ENCODE measurements at regions not wholly inside any gene's neighbourhood (a gene's known extent, or its start where the extent isn't known, plus 50 kb on each side); places are given as distances from the start of the nearest gene placed in this dataset.

DNA sequence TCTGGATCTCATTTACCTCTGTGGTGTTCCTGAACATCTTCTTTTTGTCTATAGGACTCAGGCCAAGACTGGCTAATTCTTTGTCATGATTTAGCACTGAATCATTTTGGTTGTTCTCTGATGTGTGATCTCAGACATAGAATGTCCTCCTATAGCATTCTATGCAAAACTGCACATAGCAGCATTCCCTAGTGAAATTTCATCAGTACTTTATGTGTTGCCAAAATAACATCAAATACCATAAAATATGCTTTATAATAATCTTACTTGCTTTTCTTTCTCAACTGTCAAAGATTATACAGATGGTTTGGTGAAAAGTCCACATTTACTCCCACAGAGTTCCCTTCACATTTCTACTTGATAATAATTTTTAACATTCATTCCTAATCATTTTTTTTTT, 115.7 kb upstream of the MPDZ start:
- Histone ChIP-seq H3K4me1 (ENCODE audit: insufficient read depth) (no peaks in the 10 kb centered on the region), H3K36me3 (ENCODE audit: insufficient read depth) (no peaks in the 10 kb centered on the region), H3K4me3 (ENCODE audit: low read depth, low read length) (no peak overlapping the region), H3K27ac (ENCODE audit: low read depth) (no peak overlapping the region)
- DNase-seq (ENCODE audit: extremely low spot score): no peak

DNA sequence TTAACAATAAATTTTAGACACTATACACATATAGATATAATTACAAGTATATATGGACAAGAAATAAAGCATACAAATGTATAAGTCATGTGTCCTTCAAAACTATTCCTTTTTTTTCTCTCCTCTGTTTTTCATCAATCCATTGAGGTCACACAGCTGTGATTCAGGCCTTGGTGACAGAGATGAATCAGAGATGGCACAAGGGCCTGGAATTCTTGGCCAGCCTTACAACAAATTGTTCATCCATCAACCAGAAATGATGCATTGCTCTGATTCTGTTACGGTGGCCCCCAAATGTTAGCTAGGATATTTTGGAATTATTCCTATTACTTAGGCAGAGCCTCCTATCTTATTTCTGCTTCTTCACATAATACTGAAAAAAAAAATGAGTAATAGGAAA, 108.7 kb upstream of the MPDZ start:
- no peak for DNase-seq (ENCODE audit: extremely low spot score)
- Histone ChIP-seq H3K4me3 (ENCODE audit: low read depth, low read length) (no peak overlapping the region), H3K4me1 (ENCODE audit: insufficient read depth) (no peaks in the 10 kb centered on the region), H3K36me3 (ENCODE audit: insufficient read depth) (no peaks in the 10 kb centered on the region), H3K27ac (ENCODE audit: low read depth) (no peak overlapping the region)
- 66% methylated on average over 1 of the region's 1 CpG for WGBS

DNA sequence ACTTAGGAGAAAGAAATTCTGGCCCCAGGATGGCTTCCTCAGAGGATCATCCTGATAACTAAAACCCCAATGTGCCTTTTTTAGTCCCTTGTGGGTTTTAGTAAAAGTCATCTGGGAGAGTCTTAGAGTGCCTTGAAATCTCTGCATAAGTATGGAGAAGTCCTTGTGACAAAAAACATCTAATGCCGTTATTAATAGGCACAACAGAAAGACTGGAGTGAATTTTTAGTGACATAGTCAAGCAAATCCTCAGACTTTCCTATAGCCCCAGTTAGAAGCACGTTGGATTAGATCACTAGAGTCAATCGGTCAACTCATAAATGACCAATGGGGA, 108.2 kb upstream of the MPDZ start:
- no peak for DNase-seq (ENCODE audit: extremely low spot score)
- 66% methylated on average over 3 of the region's 3 CpGs for WGBS
- Histone ChIP-seq H3K27ac (ENCODE audit: low read depth) (no peak overlapping the region), H3K36me3 (ENCODE audit: insufficient read depth) (no peaks in the 10 kb centered on the region), H3K4me1 (ENCODE audit: insufficient read depth) (no peaks in the 10 kb centered on the region), H3K4me3 (ENCODE audit: low read depth, low read length) (no peak overlapping the region)

DNA sequence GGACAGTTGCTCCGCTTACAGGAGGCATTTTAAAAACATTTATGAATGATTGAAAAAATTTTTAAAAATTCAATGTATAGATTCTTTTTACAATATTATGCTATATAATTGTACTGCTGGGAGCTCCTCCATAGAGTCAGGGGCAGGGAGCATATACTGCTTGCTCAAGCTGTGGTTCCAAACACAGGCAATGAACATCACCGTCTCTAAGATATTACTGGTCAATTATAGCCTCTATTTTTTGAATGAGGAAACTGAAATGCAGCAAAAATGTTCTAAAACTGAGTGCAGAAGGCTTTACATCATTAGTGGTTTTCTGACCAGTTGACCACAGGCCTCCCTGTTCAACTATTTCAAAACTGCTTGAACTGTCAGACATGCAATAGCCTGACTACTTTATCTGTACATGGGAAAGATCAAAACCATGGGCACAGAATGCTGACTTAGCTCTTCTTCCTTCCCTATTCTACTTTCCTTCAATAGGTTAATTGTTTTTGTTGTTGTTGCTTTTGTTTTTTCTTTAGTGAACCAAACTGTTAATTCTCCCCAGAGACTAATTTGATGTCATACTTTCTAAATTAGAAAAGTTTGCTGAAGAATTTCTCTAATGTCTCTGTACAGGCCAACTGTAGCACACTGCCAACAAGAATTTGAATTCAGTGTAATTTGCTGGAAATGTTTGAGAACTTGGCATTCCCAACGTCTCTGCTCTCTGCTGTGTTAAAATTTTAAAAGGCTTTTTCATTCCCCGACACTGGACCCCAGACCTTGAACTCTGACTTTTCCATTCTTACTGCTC, 107.6 kb upstream of the MPDZ start:
- Histone ChIP-seq H3K4me1 (ENCODE audit: insufficient read depth) (no peaks in the 10 kb centered on the region), H3K4me3 (ENCODE audit: low read depth, low read length) (no peak overlapping the region), H3K27ac (ENCODE audit: low read depth) (no peak overlapping the region), H3K36me3 (ENCODE audit: insufficient read depth) (no peaks in the 10 kb centered on the region)
- WGBS: 64% methylated on average over 4 of the region's 4 CpGs
- DNase-seq (ENCODE audit: extremely low spot score): no peak

DNA sequence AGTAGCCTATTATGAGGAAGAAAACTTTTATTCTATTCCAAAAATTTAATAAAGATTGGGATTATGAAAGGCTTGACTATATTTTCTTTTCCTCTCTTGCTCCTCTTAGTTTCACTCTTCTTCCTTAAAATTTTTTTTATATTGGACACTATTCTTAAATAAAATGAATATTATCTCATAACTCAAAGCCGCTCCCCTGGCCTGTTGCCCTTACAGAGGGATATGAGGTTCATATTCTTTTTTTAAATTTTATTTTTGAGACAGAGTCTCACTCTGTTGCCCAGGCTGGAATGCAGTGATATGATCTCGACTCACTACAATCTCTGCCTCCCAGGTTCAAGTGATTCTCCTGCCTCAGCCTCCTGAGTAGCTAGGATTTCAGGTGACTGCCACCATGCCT, 106.8 kb upstream of the MPDZ start:
- H3K27ac ChIP-seq (ENCODE audit: low read depth): no peak overlapping the region
- 81% methylated on average over 2 of the region's 2 CpGs for whole genome bisulfite sequencing
- DNase-seq (ENCODE audit: extremely low spot score): no peak
- no peaks in the 10 kb centered on the region for H3K4me1 ChIP-seq (ENCODE audit: insufficient read depth)
- H3K4me3 ChIP-seq (ENCODE audit: low read depth, low read length): no peak overlapping the region
- H3K36me3 ChIP-seq (ENCODE audit: insufficient read depth): no peaks in the 10 kb centered on the region

DNA sequence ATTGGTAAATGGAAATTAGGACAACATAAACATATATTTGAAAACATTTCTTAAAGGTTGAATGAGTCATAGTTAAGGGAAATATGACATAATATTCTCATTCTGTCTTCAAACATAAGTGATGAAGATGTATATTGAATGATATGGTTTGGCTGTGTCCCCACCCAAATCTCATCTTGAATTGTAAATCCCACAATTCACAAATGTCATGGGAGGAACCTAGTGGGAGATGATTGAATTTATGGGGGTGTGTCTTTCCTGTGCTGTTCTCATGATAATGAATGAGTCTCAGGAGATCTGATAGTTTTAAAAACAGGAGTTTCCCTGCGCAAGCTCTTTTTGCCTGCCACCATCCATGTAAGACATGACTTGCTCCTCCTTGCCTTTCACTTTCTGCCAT, 104.4 kb upstream of the MPDZ start:
- WGBS: 98% methylated on average over 1 of the region's 1 CpG
- Histone ChIP-seq H3K4me3 (ENCODE audit: low read depth, low read length) (no peak overlapping the region), H3K36me3 (ENCODE audit: insufficient read depth) (no peaks in the 10 kb centered on the region), H3K27ac (ENCODE audit: low read depth) (no peak overlapping the region), H3K4me1 (ENCODE audit: insufficient read depth) (no peaks in the 10 kb centered on the region)
- DNase-seq (ENCODE audit: extremely low spot score): no peak

DNA sequence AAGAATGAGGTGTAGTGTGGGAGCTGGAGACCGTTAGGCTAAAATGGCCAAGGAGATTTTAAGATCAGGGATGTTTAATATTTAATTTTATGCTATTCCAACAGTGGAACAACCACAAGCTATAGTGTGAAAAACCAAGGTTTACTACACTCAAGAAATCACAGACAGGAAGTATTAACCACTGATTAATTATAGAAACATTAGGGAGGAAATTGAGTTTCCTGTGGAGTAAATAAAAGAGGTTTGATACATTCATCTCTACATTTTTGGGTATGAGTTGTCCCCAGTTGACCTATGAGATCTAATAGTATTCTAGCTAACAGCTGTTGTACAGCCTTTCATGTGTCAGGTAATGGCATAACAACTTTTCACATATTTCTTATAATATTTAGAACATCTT, 103.7 kb upstream of the MPDZ start:
- Histone ChIP-seq H3K36me3 (ENCODE audit: insufficient read depth) (no peaks in the 10 kb centered on the region), H3K4me1 (ENCODE audit: insufficient read depth) (no peaks in the 10 kb centered on the region), H3K4me3 (ENCODE audit: low read depth, low read length) (no peak overlapping the region), H3K27ac (ENCODE audit: low read depth) (no peak overlapping the region)
- WGBS: 77% methylated on average over 1 of the region's 1 CpG
- DNase-seq (ENCODE audit: extremely low spot score): no peak

DNA sequence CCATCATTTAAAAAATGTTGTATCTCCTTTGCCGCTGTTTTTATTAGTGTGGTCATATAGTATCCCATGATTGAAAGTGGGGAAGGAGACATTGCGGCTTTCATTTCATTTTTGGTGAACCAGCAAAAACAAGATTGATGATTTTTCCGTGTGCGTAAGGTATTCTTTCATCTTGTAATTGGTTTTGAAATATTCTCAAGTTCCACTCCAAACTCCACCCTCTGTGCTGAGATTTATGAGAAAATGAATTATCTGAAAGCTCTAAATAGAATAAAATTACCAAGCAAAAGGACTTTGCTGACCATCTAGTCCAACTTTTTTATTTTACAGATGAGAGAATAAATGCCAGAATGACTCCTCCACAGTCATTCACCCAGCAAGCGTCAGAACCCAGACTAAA, 103.1 kb upstream of the MPDZ start:
- Histone ChIP-seq H3K4me1 (ENCODE audit: insufficient read depth) (no peaks in the 10 kb centered on the region), H3K4me3 (ENCODE audit: low read depth, low read length) (no peak overlapping the region), H3K27ac (ENCODE audit: low read depth) (no peak overlapping the region), H3K36me3 (ENCODE audit: insufficient read depth) (no peaks in the 10 kb centered on the region)
- WGBS: 86% methylated on average over 5 of the region's 5 CpGs
- DNase-seq (ENCODE audit: extremely low spot score): no peak

DNA sequence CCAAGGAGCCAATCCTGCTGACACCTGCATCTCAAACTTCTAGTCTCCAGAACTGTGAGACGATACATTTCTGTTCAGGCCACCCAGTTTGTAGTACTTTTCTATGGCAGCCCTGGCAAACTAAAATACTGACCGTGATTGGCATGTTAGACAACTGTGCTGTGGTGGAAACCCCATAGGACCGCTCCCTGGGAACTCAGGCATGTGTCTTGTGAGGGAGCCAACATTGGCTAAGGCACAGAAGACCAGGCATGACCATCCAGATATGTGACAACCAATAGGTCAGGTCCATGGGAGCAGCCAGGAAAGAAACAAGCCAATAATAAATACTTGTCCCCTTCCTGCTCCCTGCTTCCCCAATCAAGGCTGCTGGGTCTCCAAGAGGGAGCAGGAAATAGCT, 101.4 kb upstream of the MPDZ start:
- Histone ChIP-seq H3K4me1 (ENCODE audit: insufficient read depth) (no peaks in the 10 kb centered on the region), H3K4me3 (ENCODE audit: low read depth, low read length) (no peak overlapping the region)
- WGBS: 95% methylated on average over 3 of the region's 3 CpGs

DNA sequence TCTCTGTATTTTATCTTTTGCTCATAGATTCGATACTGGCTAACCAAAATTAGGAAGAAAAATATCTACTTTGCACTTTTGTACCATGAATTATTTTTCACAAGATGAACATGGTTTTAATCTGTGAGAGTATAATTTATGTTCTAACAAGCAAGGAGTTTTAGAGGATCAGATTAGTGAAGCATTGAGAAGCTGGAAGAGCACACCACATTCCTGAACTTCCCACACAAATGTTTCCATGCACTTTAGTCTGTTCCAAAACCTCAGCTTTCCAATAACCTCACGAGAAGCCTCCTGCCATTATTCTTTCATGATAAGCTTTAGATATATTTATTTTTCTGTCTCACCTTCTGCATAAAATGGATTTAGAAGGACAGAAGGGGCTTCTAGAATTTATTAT, 98.7 kb upstream of the MPDZ start:
- no peak overlapping the region for H3K27ac ChIP-seq (ENCODE audit: low read depth)
- H3K36me3 ChIP-seq (ENCODE audit: insufficient read depth): no peaks in the 10 kb centered on the region
- no peak for DNase-seq (ENCODE audit: extremely low spot score)
- 30% methylated on average over 2 of the region's 2 CpGs for WGBS
- H3K4me1 ChIP-seq (ENCODE audit: insufficient read depth): no peaks in the 10 kb centered on the region
- H3K4me3 ChIP-seq (ENCODE audit: low read depth, low read length): no peak overlapping the region

More for the DNA sequence above, 101.4 kb upstream of the MPDZ start:
- no peak overlapping the region for H3K27ac ChIP-seq (ENCODE audit: low read depth)
- H3K36me3 ChIP-seq (ENCODE audit: insufficient read depth): no peaks in the 10 kb centered on the region
- no peak for DNase-seq (ENCODE audit: extremely low spot score)

DNA sequence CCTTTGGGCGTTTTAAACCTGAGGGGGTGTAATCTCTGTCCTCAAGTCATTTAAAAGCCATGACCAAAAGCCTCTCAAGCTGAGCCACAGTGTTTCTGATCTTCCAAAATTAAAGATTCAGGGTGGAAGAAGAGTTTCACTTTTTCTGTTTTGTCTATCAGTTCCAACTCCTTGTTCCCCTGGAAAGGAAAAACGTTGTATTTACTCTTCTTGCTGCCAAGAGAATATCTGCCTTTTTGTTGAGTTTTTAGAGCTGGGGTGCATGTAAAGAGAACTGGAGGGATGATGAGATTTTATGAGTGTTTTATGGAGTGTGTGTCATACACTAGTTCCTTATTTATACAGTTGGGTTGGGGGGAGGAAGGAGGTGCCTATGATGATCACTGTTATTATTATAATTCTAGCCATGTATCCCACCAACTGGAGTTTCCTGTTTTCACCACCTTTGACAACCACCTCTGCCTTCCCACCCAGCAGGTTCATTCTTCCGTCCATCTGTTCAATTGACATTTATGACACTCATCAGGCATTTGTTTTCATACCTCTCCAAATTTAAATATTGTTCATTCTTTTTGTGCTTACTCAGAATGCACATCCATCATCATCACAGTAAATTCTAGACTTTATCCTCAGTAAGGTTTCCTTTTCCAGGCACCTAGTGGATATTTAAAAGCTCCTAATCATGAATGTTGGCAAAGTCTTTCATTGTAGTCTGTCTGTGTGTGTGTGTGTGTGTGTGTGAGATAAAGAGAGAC, 97.9 kb upstream of the MPDZ start:
- H3K4me3 ChIP-seq (ENCODE audit: low read depth, low read length): no peak overlapping the region
- H3K27ac ChIP-seq (ENCODE audit: low read depth): no peak overlapping the region
- H3K36me3 ChIP-seq (ENCODE audit: insufficient read depth): no peaks in the 10 kb centered on the region
- DNase-seq (ENCODE audit: extremely low spot score): no peak
- H3K4me1 ChIP-seq (ENCODE audit: insufficient read depth): no peaks in the 10 kb centered on the region
- 43% methylated on average over 3 of the region's 3 CpGs for WGBS

DNA sequence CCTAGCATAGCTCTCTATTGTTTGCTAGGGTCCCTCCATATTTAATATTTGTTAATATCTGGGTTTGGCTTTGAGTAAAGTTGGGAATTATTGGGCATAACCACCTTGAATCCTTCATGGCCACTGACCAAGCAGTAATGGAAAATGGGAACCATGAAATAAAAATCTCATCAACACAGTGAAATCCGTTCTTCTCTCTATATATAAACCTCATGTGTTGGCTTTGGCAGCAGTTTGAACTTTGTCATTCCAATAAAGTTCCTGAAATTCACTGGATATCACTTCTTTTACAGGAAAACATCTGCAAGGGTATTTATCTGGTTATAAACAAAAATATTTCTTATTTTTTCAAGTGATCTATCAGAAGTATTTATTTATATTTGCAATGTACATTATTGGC, 93.0 kb upstream of the MPDZ start:
- WGBS: 55% methylated on average over 1 of the region's 1 CpG
- H3K4me1 ChIP-seq (ENCODE audit: insufficient read depth): no peaks in the 10 kb centered on the region
- H3K27ac ChIP-seq (ENCODE audit: low read depth): no peak overlapping the region
- H3K36me3 ChIP-seq (ENCODE audit: insufficient read depth): no peaks in the 10 kb centered on the region
- no peak overlapping the region for H3K4me3 ChIP-seq (ENCODE audit: low read depth, low read length)
- DNase-seq (ENCODE audit: extremely low spot score): no peak

DNA sequence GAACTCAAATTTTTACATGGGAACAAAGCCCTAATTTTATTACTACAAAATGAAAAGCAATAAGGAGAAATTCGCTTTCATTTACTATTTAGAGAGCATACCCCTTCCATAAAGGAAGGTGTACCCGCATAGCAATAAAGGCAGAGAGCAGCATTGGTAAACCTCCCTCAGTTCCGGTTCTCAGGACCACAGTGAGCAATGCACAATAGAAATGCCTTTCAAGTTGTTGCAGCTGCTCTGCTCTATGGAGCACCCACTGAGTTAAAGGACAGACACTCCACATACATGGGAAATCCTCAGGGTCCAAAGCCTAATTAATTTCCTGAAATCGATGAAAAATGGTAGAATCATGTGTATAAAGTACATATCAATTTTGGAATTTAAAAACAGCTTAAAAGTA, 89.9 kb upstream of the MPDZ start:
- WGBS: 83% methylated on average over 4 of the region's 4 CpGs
- Histone ChIP-seq H3K4me1 (ENCODE audit: insufficient read depth) (no peaks in the 10 kb centered on the region), H3K27ac (ENCODE audit: low read depth) (no peak overlapping the region), H3K4me3 (ENCODE audit: low read depth, low read length) (no peak overlapping the region), H3K36me3 (ENCODE audit: insufficient read depth) (no peaks in the 10 kb centered on the region)
- no peak for DNase-seq (ENCODE audit: extremely low spot score)

DNA sequence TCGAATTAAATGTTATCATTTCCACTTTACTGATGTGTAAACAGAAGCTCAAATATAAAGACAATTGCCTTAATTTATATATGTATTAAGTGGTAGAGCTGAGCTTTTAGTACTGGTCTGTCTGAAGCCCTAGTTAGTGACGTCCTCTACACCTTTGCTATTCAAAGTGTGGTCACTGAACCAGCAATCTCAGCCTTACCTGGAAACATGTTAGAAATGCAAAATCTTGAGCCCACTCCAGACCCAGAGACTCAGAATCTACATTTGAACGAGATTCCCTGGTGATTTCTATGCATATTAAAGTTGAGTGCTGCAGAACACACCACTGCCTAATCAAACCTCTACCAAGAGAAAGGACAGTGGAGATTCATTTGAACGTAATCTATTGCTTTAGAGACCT, 88.3 kb upstream of the MPDZ start:
- DNase-seq (ENCODE audit: extremely low spot score): no peak
- Histone ChIP-seq H3K4me1 (ENCODE audit: insufficient read depth) (no peaks in the 10 kb centered on the region), H3K27ac (ENCODE audit: low read depth) (no peak overlapping the region), H3K36me3 (ENCODE audit: insufficient read depth) (no peaks in the 10 kb centered on the region), H3K4me3 (ENCODE audit: low read depth, low read length) (no peak overlapping the region)
- 85% methylated on average over 4 of the region's 4 CpGs for WGBS
